CD4-positive, alpha-beta T cell treated with Interleukin-4 for 4 hours (primary cell): ENCODE measurements at regions not wholly inside any gene's neighbourhood (a gene's known extent, or its start where the extent isn't known, plus 50 kb on each side); places are given as distances from the start of the nearest gene placed in this dataset.

Experiments
- DNase-seq: peaks from one replicate; pipeline ENCODE4 v3.0.0-alpha.2; 2020

DNA sequence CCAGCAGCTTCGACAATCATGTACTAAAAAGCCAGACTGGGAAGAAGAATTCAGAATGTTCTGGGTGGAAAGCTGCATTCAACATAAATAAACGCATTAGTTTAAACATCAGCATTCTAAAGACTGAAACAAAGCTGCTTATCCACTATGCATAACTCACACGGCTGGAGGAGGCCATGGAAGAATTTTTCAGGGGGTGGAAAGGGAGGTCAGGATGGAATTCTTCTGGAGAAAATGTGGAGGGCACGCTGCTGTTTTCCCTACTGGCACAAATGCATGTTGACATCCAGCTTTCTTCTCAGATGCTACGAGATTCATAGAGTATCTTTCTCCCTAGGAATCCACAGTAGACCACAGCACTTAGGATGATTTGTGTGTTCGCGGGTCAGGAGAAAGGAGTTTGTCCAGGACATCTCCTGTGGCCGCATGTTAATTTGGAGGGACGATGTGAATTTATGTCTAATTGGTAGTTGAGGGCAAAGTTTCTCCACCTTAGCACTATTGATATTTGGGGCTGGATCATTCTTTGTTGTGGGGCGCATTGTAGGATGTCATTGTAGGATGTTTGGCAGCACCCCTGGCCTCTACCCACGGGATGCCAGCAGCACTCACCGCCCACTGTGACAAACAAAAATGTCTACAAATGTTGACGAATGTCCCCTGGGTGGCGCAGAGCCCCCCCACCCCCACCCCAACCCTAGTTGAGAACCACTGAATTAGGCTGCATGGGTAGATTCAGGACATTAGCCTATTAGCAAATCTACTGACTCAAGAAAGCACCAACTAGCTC, 86.5 kb upstream of the KAZN start:
- DNase-seq: no peak

DNA sequence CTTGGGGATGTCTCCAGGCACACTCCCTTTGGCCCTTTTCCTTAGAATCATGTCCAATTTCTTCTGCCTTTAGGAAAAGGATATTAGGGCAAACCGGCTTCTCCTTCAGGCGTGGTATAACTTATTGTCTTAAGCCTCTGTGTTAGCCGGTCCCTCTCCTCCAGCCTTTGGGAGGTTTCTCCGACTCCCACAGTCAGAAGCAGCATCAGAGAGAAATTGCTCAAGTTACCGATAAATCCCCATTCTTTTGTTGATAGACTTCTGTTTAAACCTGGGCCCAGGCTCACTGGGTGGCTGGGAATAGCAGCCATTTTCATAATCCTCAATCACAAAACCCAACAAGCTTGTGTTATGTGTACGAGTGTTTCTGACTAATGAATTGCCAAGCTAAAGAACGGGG, 85.4 kb upstream of the KAZN start:
- no peak for DNase-seq

DNA sequence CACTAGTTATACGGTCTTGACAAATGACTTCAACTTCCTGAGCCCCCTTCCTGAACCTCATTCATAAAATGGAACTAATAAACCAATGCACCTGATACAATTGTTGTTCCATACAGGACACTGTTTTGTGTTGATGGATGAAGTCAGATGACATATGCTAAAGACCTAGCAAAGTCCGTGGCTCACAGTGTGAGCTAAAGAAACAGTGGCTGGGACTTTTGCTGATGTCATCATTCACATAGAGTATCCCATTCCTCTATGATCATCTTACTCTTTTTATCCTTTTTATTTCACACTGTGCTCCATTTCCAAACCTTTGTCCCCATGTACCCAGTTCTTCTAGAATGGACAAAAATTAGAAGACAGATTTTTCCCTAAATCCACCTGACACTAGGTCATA, 83.7 kb upstream of the KAZN start:
- DNase-seq: no peak

DNA sequence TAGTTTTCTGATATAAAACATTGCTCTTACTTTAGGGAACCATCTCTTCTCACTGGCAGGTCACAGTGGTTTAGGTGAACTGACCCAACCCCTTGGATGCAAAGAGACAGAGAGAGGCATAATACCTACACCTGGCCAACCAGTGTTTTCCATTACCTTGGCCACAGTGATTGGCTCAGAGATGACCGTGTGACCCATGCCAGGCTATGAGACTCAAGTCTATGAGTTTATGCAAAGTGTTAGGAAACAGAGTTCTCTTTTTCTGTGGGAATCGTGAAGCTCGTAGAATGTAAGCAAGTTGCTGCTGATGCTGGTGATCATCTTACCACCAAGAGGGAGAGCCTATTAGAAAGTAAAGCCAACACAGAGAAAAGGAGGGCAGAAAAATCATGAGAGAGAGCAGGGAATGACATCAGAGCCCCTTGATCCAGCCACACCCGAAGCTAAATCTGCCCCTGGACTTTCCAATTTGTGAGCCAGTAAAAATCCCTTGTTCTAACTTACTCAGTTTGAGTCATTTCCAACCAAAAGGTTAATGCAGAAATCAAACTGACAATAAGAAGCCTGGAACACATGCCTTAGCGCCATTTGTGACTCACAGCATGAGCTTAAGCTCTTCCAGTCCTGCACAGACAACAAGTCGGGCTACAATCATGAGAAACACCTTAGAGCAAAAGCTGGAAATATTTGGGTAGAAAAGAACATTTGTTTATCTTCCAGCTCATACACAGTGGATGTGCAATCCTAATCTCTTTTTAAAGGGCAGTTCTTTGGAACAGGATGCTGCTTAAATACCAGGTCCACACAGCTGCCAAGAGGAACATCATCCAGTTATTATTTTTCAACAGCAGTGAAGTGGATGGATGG, 81.3 kb upstream of the KAZN start:
- DNase-seq: no peak

DNA sequence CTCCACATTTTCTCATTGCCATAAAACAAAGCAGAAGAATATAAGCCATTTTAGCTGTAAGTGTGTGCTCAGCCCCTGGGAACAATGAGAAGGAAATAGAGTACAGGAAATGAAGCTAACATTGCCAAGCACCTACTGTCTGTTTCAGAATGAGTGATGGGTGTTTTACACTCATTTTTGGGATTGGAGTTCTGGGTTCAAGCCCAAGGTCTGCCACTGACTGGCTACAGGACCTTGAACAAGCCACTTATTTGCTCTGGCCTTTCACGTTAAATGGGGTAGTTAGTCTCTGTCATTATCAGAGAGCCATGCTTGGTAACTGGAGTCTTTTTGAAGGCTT, 80.7 kb upstream of the KAZN start:
- DNase-seq: no peak

DNA sequence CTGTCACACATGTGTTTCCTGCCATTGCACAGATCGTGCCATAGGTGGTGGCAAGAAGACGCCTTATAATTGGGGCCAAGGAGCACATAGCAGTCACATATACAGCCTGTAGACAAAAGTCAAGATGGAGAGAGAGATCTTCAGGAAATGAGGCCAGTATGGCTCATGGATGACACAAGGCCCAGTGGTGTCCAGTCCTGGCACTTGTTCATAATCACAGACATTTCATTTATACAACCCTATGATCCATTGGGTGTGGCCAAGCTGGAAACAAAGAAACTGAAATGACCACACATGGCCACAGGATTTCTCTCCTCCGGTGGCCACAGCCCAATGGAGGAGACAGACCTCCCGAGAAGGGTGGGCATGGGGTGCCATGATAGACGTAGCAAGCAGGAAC, 78.5 kb upstream of the KAZN start:
- DNase-seq: no peak

DNA sequence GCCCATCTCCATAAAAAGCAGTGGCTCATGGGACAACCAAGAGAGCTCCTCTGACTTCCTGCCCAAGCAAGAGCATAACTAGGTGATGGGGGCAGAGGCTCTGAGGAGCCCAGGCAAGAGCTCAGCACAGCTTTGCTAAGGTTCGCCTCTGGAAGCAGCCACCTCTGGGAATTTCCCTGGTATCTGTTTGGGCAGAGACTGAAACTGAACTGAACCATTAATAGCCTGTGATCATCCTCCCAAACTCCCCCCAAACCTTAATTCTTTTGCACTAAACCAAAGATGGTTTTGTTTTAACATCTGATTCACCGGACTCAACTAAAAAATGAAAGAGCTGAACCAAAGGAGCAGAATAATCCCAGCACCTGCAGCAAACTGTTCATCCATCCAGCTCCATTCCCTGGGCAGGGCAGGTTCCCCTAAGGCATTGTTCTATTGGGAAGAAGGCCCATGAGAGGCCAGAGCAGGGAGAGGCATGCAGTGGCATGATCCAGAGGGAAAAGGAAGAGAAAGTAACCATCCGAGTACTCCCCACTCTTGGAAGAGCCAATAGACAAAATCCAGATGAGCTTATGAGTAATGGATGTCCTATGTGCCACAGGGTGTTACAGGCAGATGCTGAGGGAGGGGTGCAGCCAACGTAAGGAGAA, 77.8 kb upstream of the KAZN start:
- DNase-seq: no peak

- DNase-seq: no peak
These were observed 76.9 kb upstream of the KAZN start for GRCh38 chr1:14521622-14522021.

GRCh38 chr1:14522077-14522925, 76.2 kb upstream of the KAZN start:
- DNase-seq: no peak

DNA sequence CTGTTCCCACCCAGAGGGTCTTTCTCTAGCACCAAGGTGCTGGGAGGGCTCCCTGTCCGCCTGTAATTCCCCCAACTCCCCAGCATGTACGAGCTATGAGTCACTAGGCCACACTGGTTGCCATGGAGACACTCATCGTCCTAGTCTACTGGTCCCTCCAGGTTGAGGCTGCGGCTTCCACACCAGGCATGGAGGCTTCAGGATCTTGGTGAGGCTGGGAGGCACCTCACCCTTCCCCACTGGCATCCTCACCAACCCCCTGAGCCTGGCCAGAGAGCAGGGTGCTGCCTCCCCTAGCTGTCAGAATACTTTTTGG, 75.6 kb upstream of the KAZN start:
- DNase-seq: no peak

DNA sequence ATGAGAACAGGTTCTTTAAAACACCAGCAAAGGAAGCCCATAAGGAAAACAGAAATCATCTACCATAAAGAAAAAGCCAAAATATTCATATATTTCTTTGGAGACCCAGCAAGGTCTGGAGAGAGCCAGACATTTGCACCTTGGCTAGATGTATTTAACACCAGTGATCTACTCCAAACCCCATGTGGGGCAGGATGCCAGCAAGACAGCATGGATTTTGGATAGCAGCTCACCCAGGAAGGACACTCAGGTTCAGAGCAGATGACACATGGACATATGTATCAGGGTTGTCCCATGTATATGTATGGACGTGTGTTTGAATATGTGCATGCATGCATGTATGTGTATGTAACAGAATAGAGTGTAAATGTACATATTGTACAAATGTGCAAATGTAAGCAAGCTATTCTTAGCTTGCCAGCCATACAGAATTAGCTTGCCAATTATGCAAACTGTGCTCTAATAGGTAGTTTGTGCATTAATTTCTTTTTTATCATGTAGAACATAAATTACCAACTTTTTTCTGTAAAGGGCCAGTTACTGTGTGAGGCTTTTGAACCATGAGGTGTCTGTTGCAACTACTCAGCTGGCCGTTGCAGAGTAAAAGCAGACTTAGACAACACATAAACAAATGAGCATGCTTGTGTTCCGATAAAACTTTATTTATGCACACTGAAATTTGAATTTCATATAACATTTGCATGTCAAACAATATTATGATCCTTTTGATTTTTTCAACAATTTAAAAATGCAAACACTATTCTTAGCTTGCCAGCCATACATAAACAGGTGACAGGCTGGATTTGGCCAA, 73.5 kb upstream of the KAZN start:
- no peak for DNase-seq

- DNase-seq: no peak
These were observed 69.0 kb upstream of the KAZN start for GRCh38 chr1:14529475-14529874.

- no peak for DNase-seq
These were observed 67.0 kb upstream of the KAZN start for GRCh38 chr1:14531519-14531918.

- no peak for DNase-seq
These were observed 62.7 kb upstream of the KAZN start for GRCh38 chr1:14535619-14536355.

DNA sequence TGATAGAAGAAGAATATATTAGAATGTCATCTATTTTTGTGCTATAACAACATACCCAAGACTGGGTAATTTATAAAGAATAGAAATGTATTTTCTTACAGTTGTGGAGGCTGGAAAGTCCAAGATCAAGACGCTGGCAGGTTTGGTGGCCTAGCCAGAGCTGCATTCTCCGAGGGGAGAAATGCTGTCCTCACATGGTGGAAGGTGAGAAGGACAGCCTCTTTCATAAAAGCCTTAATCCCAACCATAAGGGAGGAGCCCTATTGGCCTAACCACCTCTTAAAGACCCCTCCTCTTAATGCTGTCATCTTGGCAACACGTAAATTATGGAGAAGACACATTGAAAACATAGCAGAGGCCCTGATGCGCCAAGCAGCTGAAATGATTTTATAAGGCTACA, 60.1 kb upstream of the KAZN start:
- DNase-seq: no peak

DNA sequence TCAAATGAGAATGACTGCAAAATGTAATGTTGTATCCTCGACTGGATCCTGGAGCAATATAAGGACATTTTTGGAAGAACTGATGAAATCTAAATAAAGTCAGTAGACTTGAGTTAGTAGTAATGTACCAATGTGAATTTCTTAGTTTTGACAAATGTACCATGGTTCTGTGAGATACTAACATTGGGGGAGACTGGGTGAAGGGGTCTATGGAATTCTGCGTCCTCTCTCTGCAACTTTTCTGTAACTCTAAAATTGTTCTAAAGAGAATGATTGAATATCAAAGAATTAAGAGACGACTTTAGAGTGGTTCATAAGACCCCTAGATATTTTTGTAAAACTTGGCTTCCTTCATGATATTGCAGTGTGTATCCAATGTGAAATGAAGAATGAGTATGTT, 59.2 kb upstream of the KAZN start:
- no peak for DNase-seq

DNA sequence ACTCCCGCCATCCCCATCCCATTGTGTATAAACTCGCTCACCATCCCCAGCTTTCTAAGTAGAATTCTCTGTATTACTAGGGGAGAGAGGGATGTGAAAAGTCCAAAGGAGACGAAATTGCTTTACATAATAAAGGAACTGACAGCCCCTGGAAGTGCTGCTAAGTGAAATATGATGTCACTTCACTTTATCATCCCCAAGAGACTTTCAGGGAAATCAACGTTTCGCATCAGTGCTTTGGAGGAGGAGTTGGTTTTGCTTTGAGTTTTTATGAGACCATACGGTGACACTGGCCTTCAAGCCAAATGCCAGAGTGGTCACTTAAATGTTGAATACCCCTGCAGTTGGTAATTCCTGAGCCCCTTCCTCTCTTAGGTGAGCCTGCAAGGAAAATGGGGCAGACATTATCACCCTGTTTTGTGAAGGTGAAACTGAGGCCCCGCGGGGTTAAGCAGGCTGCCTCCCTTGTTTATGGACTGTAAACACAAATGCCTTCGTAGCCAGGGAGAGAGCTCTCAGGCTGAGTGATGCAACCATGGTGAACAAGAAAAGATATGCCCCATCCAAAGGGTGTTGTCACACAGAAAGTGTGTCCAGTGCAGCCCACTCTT, 58.4 kb upstream of the KAZN start:
- DNase-seq: no peak

- DNase-seq: no peak
These were observed 57.1 kb upstream of the KAZN start for GRCh38 chr1:14541348-14541747.

GRCh38 chr1:14543191-14543840, 55.2 kb upstream of the KAZN start:
- DNase-seq: no peak

GRCh38 chr1:14544319-14544718, 54.2 kb upstream of the KAZN start:
- no peak for DNase-seq
